Putamen (tissue), 1 donor: ENCODE measurements at regions not wholly inside any gene's neighbourhood (a gene's known extent, or its start where the extent isn't known, plus 50 kb on each side); places are given as distances from the start of the nearest gene placed in this dataset.

Experiments used
- DNase-seq: peaks from one replicate; pipeline ENCODE4 v3.0.0-alpha.2; 2016; ENCODE audit warnings: low spot score

DNA sequence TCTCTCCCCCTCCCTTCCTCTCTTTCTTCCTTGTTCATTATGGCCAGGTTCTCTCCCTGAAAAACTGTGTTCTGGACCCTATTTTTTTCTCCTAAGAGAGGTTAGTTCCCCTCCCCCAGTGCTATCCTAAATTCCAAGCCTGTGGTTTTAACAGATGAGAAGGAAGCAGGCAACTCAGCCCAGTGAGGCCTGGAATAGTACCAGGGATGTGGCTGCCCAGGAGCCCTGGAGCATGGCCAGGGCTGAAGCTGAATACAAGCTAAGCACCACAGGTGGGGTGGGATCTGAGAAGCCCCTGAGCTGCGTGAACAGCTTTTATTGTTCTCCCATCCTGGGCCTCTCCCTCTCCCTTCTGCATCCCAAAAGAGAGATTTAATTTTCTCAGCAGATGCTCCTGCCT is 1581.3 kb upstream of the TMEM132C start:
- no peak for DNase-seq

DNA sequence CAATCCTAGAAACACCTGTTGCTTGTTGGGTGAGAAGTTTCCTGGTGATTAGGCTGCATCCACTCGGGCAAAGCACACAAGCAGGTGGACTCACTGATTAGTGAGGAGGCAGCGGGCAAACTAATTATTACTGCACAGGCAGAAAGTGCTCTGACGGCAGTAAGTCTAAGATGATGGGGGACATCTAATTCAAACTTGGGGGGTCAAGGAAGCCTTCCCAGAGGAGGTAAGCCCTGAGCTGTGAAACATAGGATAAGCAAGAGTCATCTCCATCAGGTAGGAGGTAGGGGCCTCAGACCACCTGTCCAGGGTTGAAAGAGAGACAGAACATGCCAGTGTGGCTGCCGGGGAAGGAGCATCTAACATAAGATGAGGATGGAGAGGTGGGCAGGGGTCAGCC is 1578.4 kb upstream of the TMEM132C start:
- no peak for DNase-seq

DNA sequence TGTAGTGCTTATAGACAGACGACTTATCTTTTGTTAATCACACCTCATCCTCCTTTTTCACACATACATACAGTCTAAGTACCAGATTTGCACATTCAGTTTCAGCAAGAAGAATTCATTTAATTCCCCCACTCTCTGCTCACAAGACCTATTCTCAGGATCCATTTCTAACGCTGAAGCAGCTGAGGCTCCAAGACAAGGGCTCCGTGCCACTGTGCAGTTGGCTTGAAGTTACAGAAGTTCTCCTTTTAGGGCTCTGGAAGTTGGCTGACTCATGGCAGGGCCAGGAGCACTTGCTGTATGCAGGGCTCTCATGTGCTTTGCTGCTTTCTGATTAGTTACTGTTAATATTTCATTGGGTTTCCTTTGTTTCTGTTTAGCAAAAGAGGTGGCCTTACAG is 1566.9 kb upstream of the TMEM132C start:
- DNase-seq: no peak

DNA sequence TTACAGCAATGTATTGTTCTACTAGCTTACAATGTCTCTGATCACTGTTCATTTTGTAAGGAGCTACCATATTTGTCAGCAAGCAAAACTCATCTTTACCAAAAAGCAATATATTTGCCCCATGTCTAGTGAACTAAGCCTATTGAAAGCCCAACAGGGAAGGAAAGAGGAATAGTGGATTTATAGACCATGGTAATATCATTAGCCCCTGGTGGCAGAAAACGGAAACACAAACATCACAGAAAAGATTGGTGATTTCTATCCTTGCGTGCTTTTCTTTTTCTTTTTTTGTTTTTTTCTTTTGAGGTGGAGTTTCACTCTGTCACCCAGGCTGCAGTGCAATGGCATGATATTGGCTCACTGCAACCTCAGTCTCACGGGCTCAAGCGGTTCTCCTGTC is 1562.4 kb upstream of the TMEM132C start:
- DNase-seq: no peak

DNA sequence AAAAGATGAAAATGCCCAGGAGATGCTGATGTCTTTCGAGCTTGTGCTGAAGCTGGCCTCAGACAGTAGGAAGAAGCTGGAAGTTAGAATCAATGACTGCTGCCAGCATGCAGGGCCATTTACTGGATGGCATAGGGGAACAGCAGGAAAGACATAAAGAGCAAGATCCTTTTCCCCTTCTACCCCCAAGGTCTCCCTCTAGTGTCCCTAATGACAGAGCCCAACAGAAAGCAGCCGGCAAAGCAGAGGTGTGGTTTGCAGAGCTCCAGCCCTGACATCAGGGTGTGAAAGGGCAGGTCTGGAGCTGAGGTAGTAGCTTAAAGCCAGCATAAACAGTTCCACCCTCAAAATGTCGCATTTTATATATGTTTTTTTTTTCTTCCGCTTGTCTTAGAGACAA is 1560.7 kb upstream of the TMEM132C start:
- DNase-seq: no peak

DNA sequence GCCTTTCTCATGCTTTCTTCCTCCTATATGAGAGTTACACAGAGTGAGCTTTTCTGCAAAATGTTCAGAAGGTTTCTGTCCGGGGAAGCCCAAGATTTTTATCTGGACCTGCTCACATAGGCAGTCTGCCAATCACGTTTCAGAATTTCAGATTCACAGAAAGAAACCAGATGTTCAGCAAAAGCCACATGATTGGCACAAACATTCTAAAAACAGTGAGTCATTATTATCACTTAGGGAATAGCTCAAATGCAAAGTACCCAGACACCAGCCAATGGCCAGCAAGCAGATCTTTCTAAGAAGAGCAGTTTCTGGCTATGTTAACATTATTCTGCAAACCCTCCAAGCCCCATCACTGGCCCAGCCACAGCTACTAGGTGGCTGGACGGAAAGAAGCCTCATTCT is 1558.5 kb upstream of the TMEM132C start:
- DNase-seq: no peak

DNA sequence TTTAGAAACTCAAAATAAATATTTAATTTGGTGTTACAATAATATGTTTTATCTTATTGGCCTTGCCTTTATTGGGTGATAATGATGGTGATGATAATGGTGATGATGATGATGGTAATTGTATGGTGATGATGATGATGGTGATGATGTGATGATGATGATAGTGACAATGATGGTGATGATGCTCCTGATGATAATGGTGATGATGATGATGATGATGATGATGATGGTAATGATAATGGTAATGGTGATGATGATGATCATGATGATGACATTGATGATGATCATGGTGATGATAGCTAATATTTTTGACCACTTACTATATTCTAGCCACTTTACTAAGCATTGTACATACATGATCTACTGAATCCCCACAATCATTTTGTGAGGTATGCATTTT is 1548.6 kb upstream of the TMEM132C start:
- no peak for DNase-seq

DNA sequence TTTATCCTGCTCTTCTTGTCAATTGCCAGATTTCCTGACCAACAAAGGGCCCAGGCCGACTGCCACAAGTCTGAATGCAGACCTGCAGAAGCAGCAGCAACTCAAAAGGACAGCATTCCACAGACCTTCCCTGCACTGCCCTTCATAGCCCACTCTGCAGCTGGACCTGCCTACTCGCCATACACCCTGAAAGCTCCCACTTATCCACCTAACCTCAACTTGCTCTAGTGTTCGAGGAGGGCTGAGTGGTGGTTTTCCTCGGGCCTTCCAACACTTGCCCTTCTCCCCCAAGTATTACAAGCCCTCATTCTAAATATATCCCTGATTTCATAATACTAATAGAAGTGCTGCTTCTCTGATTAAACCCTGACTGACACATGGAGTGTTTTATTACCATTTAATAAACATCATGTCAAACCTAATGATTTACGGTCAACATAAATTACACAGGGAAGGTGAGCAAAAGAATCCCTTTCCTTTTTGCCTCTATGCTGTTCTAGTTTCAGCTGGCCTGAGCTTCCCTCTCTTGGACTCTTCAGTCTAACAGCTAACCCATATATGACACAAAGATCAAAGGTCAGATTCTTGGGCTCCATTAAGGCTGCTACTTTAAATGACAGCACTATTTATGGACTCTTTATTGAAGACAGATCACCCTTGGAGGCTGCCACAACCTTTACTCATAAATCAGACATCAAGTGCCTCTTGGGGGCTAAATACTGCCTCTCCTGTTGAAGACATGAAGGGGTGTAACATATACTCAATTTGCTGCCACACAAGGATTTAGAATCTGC is 1546.9 kb upstream of the TMEM132C start:
- DNase-seq: no peak

DNA sequence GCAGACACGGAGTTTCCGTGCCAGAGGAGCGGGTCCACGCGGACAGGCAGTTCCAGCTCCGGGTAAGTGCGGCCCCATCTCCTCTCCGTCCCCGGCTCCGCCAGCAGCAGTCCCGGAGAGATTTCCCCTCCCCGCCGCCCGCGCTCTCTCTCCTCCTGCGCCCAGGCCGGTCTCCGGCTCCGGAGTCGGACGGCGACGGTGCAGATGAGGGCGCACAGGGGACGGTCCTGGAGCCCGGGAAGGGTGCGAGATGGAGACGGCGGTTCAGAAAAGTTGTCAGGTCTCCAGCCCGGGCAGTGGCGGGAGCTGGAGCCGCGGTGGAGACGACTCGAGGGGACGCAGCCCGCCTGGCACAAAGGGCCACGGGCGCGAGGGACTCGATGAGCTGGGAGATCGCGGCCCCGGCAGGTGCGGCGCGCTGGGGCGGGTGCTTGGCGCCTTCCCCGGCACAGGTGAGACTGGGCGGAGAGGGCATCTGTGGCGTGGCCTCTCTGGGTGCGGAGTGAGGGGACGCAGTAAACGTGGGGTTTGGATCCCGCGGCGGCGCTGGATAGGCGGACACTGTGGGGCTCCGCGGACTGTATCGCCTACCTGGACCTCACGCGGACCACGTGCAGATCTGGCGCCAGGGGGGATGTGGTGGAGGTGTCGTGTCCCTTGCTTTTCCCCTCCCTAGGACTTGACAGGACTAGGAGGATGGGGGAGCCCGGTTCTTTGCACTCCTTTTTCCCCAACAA is 1540.3 kb upstream of the TMEM132C start:
- no peak for DNase-seq

DNA sequence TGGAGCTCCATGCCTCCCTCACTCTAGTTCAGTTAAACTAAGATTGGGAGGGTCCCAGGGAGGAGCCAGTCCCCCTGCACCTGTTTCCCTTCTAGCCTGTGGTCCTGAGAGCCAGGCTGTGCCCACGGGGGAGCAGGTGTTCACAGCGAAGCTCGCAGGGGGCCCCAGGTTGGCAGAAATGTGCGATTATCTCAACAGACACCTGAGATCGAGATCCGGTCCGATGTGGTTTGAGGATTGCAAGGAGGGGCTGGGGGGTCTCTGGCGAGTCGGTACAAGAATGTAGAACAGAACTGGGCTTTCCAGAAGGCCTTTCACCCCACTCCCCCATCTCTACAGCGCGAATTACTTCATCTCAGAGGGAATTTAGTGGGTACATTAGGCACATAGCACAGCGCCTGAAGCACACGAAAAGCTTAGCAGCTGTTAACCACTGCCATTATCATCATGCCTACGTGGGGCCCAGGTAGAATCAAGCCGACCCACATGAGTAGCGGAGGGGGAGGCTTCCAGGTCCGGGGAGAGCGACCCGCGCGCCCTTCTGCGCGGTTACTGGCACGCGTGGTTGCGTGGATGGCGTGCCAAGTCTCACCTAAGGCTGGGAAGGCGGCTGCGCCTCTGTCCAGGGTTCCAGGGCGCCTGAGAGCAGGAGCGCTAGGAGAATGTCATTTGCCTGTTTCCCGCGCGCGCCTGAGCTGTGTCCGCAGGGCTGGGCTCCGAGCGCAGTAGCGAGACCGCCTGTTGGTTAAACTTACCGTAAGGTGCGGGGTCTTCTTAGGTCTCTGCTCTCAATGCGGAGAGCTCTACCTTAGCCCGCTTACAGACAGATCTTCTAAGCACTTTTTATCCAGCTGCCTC is 1539.5 kb upstream of the TMEM132C start:
- DNase-seq: no peak

DNA sequence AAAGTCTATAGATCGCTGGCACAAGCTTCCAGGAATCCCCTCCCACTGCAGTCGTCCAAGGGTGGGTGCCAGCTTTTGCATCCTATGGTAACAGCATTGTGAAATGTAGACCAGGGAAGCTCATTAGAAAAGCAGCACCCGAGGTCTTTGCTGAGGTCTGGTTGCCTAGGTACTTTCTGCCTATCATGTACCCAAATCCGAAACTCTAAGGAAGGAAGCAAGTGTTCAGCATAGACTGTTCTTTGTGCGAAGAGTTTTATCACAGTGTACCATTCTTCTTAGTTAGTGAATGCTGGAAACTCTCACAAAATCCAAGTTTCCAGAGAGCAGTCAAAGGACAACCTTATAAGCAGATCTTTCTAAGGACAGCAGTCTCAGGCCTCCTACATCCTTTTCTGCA is 1532.7 kb upstream of the TMEM132C start:
- no peak for DNase-seq

DNA sequence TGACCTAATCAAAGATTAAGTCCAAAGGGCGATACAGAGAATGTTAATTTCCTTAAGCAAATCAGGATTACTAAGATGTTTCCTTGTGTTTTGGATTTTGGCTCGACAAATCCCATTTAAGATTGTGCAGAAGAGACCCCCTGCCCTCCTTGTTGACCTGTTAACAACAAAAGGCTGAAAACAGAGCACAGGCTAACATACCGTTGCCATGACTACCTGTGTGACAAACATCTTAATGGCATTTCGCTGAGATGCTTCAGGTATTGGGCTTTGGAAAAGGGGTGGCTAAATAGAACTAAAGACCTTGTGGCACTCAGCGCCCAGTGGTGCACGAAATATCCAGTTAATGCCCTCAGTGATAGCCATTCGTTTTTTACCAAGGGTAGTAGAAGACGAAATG is 1532.3 kb upstream of the TMEM132C start:
- no peak for DNase-seq

DNA sequence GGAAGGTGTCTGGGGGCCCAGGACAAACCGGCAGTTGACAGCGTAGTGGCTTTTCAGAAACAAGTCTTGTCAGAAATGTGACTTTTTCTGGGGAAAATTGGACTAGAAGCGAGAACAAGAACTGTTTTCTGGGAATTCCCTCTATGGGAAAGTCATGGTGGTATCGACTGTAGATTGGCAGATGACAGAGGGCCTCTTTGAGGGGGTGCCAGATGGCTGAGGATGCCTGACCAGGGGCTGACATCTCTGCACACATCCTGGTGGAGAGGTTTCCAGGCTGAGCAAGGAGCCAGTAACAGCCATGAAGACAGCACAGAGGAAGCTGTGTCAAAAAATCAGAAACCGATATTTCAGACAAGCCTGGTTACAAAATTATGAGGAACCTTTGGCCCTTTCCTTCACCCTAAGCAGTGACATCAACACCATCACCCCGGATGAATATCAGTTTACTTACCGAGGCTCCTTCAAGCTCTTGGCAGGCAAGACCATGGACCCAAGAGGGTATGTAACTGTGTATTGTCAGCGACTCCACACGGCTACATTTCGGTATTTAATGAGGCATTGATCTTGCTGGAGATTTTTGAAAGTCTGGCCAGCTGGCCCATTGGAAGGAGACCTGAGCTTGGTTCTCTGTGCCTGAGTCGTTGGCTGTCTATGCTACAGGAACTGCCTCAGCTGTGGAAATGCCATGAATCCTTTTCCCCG is 1525.3 kb upstream of the TMEM132C start:
- DNase-seq: peak; percentile 11

DNA sequence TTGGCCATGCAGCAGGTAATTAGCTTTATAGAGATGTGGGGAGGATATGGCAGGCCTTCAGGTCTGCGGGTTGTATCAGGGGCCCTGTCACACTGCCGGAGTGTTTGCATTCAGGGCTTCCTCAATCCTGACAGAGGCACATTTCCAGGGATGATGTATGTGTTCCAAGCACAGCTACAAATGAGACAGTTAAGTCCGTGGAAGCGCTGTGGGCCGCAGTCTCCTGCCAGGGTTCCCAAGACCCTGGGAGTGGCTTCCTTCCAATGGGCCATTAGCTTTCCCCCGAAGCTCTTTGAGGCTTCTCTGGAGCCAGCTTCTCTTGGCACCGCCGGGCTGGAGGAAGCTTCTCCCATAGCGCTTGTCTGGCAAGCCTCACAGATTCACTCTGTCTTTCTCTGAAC is 1524.7 kb upstream of the TMEM132C start:
- DNase-seq: peak; percentile 64

DNA sequence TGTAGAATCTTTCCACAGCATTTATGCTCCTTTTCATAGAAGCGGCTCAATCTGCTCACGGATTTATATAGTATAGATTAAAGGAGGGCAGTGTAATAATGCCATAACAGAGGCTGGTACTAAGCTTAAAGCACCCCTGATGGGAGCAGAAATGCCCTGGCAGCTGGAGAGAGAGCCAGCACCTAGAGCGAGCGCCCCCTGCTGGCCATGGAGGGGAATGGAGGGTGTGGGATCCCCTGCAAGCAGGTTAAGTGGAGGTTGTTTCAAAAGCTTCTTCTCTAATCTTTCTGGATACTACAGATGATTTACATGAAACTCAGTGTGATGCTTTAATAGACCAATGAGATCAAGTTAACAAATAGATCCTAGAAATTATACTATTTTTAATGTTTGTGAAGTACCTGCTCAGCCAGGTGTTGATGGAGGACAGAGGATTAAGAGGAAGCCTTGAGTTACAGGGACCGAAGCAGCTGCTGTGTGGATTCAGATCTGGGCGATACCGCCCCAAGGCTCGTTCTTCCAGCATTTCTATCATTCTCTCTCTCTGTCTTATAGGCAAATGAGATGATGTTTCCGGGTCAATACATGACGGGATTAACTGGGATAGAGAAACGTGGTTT is 1519.3 kb upstream of the TMEM132C start:
- DNase-seq: peak; percentile 14

DNA sequence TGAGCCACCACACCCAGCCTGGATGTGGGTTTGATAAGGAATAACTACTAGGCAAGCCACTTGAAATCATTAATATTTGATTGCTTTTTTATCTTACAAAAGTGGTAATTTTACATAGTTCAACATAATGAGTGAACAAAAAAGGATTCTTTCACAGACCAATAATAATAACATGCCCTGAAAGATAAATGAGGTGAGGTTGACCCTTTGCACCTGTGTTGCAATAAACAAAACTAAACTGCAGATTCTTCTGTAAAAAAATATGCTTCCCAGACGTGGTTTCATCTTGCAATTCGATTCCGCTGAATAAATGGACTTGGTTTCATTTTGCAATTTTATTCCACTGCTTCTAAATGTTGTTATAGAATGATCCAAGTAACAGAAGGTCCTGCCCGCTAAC is 1514.9 kb upstream of the TMEM132C start:
- DNase-seq: no peak

DNA sequence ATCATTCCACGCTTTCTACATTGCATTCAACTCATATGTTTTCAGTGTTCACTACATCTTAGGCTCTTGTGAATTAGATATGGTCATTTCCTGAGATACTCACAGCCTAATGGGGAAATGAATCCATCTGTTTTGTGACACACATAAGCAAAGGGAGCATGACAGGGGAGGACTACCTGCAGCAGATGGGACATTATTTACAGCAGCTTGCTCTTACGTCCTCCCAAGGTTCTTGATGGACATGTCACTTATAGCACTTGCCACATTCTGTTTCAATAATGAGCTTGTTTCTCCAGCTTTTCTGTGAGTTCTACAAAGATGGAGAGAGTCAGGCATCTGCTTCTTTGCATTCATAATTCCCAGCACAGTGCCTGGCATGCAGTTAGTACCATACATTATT is 1509.6 kb upstream of the TMEM132C start:
- DNase-seq: no peak

DNA sequence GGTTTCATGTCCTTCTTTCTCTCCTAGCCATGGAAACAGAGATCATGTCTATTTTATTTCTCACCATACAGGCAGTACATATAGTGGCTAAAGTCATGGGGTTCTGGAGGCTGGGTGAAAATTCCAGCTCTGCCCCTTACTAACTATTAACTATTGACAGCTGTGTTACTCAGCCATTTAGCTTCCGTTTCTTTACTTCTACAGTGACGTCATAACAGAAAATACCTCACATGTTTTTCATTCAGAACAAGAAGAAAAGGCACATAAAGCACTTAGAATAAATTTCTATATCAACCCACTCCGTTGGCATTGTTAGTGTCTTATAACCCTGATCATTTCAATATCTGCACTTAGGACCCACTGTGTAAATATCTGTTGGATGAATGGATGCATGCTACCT is 1506.9 kb upstream of the TMEM132C start:
- DNase-seq: no peak

DNA sequence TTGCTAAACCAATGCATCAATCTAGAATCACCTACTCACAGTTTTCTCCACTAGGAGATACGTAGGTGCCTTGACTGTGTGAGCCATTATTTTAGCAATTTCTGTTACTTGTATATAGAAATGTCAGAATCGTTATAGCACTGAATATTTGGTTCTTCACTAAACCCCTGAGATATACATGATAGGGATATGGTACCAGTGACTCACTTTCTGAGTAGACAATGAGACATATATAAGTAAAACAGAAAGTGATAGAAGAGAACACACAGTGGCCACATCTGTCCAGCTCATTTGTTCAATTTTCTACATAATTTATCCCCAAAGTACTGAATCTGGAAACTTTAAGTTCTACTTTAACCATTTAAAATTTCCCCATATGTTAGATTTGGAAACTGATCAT is 1505.5 kb upstream of the TMEM132C start:
- no peak for DNase-seq

DNA sequence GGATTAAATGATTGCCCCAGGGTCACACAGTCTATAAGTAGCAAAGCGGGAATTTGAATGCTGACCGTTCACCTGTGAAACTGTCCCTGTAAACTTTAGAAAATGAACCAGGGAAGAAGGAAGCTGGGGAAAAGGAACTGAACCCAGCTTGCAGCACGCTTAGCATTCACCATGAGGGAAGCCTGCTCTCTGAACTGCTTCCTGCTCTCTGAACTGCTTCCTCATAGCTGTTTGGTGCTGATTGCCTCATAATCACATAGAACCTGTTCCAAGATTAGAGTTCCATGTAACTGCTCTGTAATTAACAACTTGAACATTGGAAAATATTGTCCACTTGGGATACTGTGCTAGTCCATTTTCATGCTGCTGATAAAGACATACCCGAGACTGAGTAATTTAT is 1504.8 kb upstream of the TMEM132C start:
- DNase-seq: no peak

DNA sequence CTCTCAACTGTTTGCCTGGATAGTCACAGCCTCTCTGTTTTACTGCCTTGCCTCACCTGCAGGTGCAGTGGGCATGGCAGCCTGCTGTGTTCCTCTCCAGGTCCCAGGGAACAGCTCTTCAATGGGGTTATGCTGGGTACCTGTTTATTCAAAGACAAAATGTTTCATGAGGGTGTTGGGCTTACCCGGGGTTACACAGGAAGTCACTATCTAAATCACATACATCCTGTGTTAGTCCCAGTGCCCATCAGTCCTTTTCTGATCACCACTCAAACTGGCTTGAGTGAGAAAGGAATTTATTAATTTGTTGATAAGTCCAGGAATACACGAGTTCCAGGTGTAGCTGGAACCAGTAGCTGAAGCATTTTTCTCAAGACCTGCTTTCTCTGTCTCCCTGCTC is 1503.6 kb upstream of the TMEM132C start:
- DNase-seq: no peak

DNA sequence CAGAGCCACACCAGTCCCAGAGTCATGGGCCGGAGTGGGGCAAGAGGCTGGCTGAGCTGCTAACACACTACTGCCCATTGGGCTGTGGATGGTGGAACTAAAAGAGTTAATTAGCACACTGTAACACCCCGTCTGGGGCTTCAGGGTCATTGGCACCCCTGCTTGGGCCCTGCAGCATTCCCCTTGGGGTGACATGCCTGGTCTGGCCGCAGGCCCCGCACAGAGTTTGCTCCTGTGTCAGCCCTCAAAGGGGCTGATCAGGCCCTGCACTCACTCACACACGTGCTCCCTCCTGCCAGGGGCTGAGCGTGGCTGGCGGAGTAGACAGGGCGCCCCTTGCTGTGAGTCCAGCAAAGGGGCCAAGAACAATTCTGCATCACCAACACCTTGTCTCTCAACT is 1499.6 kb upstream of the TMEM132C start:
- no peak for DNase-seq
